ENCODE measurements at regions not wholly inside any gene's neighbourhood (a gene's known extent, or its start where the extent isn't known, plus 50 kb on each side); places are given as distances from the start of the nearest gene placed in this dataset.

- Histone ChIP-seq H2BK120ac (ENCODE audit: low read depth, low read length) (no peak overlapping the region), H3K9me1 (ENCODE audit: insufficient read depth, low read length) (no peaks in the 10 kb centered on the region), H2AFZ (replicated peaks; ENCODE audit: low read length, poor library complexity) (no peak overlapping the region), H3K79me1 (ENCODE audit: low read depth in 1 of 2, low read length in 2 of 2) (no peaks in the 10 kb centered on the region), H3K18ac (ENCODE audit: low read depth, low read length) (peak overlapping the region; percentile 23; the same call in 1 of the 2 replicates), H3K56ac (ENCODE audit: extremely low read depth, insufficient read depth, low read length) (no peak overlapping the region), H3K4me1 (ENCODE audit: control insufficient read depth, insufficient read depth, low read length) (no peaks in the 10 kb centered on the region; the same call in 1 of the 2 replicates), H4K8ac (ENCODE audit: low read depth in 2 of 2, low read length in 2 of 2) (no peak overlapping the region), H3K9ac (ENCODE audit: low read depth, low read length) (no peak overlapping the region), H2BK15ac (ENCODE audit: low read depth, low read length) (no peak overlapping the region), H3K4me3 (ENCODE audit: insufficient read depth, low read depth, low read length) (no peak overlapping the region), H2AK5ac (ENCODE audit: low read depth, low read length) (no peak overlapping the region), H3K9me3 (ENCODE audit: control insufficient read depth, insufficient read depth, low read length) (0 out of 2 replicates have a peak, but pooled peaks cover 2% of the 10 kb centered on the region), H4K91ac (ENCODE audit: insufficient read depth, low read depth, low read length) (no peak overlapping the region), H2BK20ac (ENCODE audit: low read depth, low read length) (no peak overlapping the region), H2BK5ac (ENCODE audit: low read depth, low read length, poor library complexity, severe bottlenecking) (no peak overlapping the region), H3K27ac (ENCODE audit: insufficient read depth, low read length) (peak overlapping the region; percentile 74; the same call in 1 of the 2 replicates), H3K36me3 (ENCODE audit: control insufficient read depth, insufficient read depth, low read length) (no peaks in the 10 kb centered on the region), H3K27me3 (ENCODE audit: control insufficient read depth, insufficient read depth, low read length) (no peaks in the 10 kb centered on the region), H4K5ac (ENCODE audit: low read depth, low read length) (peak overlapping the region; percentile 58; the same call in 1 of the 2 replicates), H3K14ac (replicated peaks; ENCODE audit: low read depth, low read length) (no peak overlapping the region), H3K23ac (ENCODE audit: low read depth, low read length) (no peak overlapping the region), H2AK9ac (replicated peaks; ENCODE audit: low read depth, low read length, poor library complexity) (no peak overlapping the region), H3K4me2 (ENCODE audit: low read depth, low read length) (no peak overlapping the region), H4K20me1 (ENCODE audit: insufficient read depth, low read length) (no peaks in the 10 kb centered on the region), H3K4ac (ENCODE audit: low read depth, low read length) (no peak overlapping the region)
- TF ChIP-seq CHD1 (IDR thresholded peaks at IDR 0.05; ENCODE audit: low read depth, low read length) (no peak), NFE2L2 (IDR thresholded peaks at IDR 0.05; ENCODE audit: low read depth, low read length) (no peak), MXI1 (IDR thresholded peaks at IDR 0.05; ENCODE audit: borderline replicate concordance, low read depth, low read length) (no peak)
- no peak for ATAC-seq (ENCODE audit: low read depth)
- no peak for DNase-seq
- no TSS peak for BruUV-seq (replicated peaks)
- POLR2A ChIA-PET (ENCODE audit: unreplicated experiment): no interaction called here
- intact Hi-C loops (cut with micrococcal nuclease): no loop called here
- dilution Hi-C loops (cut with HindIII; ENCODE audit: low sequenced_read_pairs, unreplicated experiment): no loop called here
- no CpG with 5 or more reads among the region's 1 CpG for WGBS, 2 experiments (ENCODE audit: extremely low coverage in 2 of 2, insufficient read length in 1 of 2)
- CTCF ChIA-PET: no interaction called here
- in situ Hi-C loops (cut with MboI; ENCODE audit: low sequenced_read_pairs): no loop called here
Measured at GRCh38 chr11:97740801-97741151, 1280.0 kb upstream of the CNTN5 start.

Data from IMR-90 (cell line).